Endodermal cell (in vitro differentiated cells): ENCODE measurements at regions not wholly inside any gene's neighbourhood (a gene's known extent, or its start where the extent isn't known, plus 50 kb on each side); places are given as distances from the start of the nearest gene placed in this dataset.
"Not testable (repeated sequence)": the region's sequence is repeated elsewhere in the genome, so short reads cannot be mapped to it uniquely, and the experiment has no call there.

Source experiments
- DNase-seq: peaks from one replicate; pipeline ENCODE4 v3.0.0-alpha.2; 2017
- H3K27ac ChIP-seq: 2 replicates; pipeline ENCODE4 v1.5.1; 2013; ENCODE audit warnings: mild to moderate bottlenecking, low read depth, low read length, moderate library complexity
- H3K27me3 ChIP-seq: 2 replicates; pipeline ENCODE4 v1.6.1; 2013; ENCODE audit warnings: mild to moderate bottlenecking, low read length, moderate library complexity; ENCODE audit not compliant: insufficient read depth, control insufficient read depth, poor library complexity, severe bottlenecking
- H3K36me3 ChIP-seq: 2 replicates; pipeline ENCODE4 v1.7.0; 2013; ENCODE audit warnings: mild to moderate bottlenecking, low read length, moderate library complexity; ENCODE audit not compliant: control insufficient read depth, insufficient read depth
- H3K4me1 ChIP-seq: one replicate; pipeline ENCODE4 v1.7.0; 2013; ENCODE audit warnings: low read length; ENCODE audit not compliant: control insufficient read depth, insufficient read depth
- H3K4me3 ChIP-seq: 2 replicates; pipeline ENCODE4 v1.5.1; 2013; ENCODE audit warnings: mild to moderate bottlenecking, low read length, moderate library complexity
- H3K9ac ChIP-seq: 2 replicates; pipeline ENCODE4 v1.6.1; 2013; ENCODE audit warnings: mild to moderate bottlenecking, low read length, moderate library complexity; ENCODE audit not compliant: poor library complexity, severe bottlenecking; ENCODE audit errors: extremely low read depth
- H3K9me3 ChIP-seq: 2 replicates; pipeline ENCODE4 v1.6.1; 2013; ENCODE audit warnings: mild to moderate bottlenecking, low read length, moderate library complexity; ENCODE audit not compliant: control insufficient read depth
- H3K27ac Mint-ChIP-seq: 2 replicates; pipeline ENCODE4 v1.8.0; 2020; ENCODE audit warnings: mixed read lengths
- H3K27me3 Mint-ChIP-seq: 2 replicates; pipeline ENCODE4 v1.8.0; 2021; ENCODE audit warnings: mild to moderate bottlenecking, mixed read lengths; ENCODE audit not compliant: insufficient read depth
- H3K36me3 Mint-ChIP-seq: 2 replicates; pipeline ENCODE4 v1.8.0; 2020; ENCODE audit warnings: low read depth, mixed read lengths
- H3K4me1 Mint-ChIP-seq: 2 replicates; pipeline ENCODE4 v1.8.0; 2020; ENCODE audit warnings: mixed read lengths
- H3K4me3 Mint-ChIP-seq: 2 replicates; pipeline ENCODE4 v1.8.0; 2020; ENCODE audit warnings: mild to moderate bottlenecking, moderate library complexity, mixed read lengths
- H3K9me3 Mint-ChIP-seq: 2 replicates; pipeline ENCODE4 v1.8.0; 2020; ENCODE audit warnings: mild to moderate bottlenecking, mixed read lengths
- WGBS, 2 experiments: methylation state at CpG; one replicate each; pipeline versions ENCODE4 v1.1.5 to v1.1.7; 2013; ENCODE audit warnings: missing lambda C conversion rate in 2 of 2, mixed read lengths in 1 of 2; ENCODE audit not compliant: insufficient coverage in 1 of 2, insufficient read length in 1 of 2; 5-methylcytosine and 5-hydroxymethylcytosine counted together
- TF ChIP-seq, protein P1 (sequence below): fragments of 200-600 bp; sonication (generic); conservative IDR thresholded peaks from 2 replicates; pipeline ENCODE4 v1.5.0; 2021; ENCODE audit warnings: antibody characterized with exemption, mild to moderate bottlenecking

DNA sequence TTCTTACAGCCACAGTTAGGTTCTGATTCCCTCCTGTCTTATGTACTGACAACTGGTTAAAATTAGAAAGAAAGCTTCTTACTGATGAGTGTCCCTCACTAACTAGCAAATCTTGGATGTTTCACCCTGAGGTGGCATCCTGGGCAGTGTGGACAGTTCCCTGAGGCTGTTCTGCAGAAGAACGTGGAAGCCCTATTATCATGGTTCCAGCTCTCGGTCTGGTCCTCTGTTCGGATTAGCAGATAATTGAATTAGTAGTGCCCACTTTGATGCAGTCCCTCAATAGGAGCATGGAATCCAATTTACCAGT lies 381.7 kb upstream of the NT5C1B start:
- Mint-ChIP-seq H3K27ac (no peak overlapping the region), H3K9me3 (no peaks in the 10 kb centered on the region), H3K36me3 (no peaks in the 10 kb centered on the region), H3K27me3 (peaks cover 5% of the 10 kb centered on the region), H3K4me1 (no peaks in the 10 kb centered on the region), H3K4me3 (no peak overlapping the region)
- TF ChIP-seq, protein P1, sequence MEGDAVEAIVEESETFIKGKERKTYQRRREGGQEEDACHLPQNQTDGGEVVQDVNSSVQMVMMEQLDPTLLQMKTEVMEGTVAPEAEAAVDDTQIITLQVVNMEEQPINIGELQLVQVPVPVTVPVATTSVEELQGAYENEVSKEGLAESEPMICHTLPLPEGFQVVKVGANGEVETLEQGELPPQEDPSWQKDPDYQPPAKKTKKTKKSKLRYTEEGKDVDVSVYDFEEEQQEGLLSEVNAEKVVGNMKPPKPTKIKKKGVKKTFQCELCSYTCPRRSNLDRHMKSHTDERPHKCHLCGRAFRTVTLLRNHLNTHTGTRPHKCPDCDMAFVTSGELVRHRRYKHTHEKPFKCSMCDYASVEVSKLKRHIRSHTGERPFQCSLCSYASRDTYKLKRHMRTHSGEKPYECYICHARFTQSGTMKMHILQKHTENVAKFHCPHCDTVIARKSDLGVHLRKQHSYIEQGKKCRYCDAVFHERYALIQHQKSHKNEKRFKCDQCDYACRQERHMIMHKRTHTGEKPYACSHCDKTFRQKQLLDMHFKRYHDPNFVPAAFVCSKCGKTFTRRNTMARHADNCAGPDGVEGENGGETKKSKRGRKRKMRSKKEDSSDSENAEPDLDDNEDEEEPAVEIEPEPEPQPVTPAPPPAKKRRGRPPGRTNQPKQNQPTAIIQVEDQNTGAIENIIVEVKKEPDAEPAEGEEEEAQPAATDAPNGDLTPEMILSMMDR: no peak
- Histone ChIP-seq H3K9me3 (no peaks in the 10 kb centered on the region), H3K4me1 (no peaks in the 10 kb centered on the region), H3K27me3 (no peaks in the 10 kb centered on the region), H3K27ac (no peak overlapping the region), H3K4me3 (no peak overlapping the region), H3K9ac (no peak overlapping the region), H3K36me3 (no peaks in the 10 kb centered on the region)
- DNase-seq: no peak
- 91 to 100% methylated on average over 3 of the region's 3 CpGs for WGBS, 2 experiments

DNA sequence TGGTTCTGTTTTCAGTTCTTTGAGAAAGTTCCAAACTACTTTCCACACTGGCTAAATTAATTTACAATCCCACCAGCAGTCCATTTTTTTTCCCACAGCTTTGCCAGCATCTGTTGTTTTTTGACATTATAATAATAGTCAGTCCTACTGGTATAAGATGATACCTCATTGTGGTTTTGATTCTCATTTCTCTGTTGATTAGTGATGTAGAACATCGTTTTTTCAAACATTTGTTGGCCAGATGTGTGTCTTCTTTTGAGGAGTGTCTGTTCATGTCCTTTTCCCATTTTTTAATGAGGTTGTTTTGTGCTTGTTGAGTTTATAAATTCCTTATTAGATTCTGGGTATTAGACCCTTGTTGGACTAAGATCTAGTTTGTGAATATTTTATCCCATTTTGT lies 376.8 kb upstream of the NT5C1B start:
- Histone ChIP-seq H3K27ac (no peak overlapping the region), H3K9ac (no peak overlapping the region), H3K4me3 (no peak overlapping the region), H3K4me1 (no peaks in the 10 kb centered on the region), H3K36me3 (no peaks in the 10 kb centered on the region), H3K9me3 (no peaks in the 10 kb centered on the region), H3K27me3 (no peaks in the 10 kb centered on the region)
- Mint-ChIP-seq H3K4me1 (no peaks in the 10 kb centered on the region), H3K4me3 (no peak overlapping the region), H3K9me3 (no peaks in the 10 kb centered on the region), H3K36me3 (no peaks in the 10 kb centered on the region), H3K27ac (no peak overlapping the region), H3K27me3 (peaks cover 6% of the 10 kb centered on the region)
- 45 to 57% methylated on average over 1 of the region's 1 CpG for WGBS, 2 experiments
- TF ChIP-seq, protein P1: no peak
- DNase-seq: no peak

DNA sequence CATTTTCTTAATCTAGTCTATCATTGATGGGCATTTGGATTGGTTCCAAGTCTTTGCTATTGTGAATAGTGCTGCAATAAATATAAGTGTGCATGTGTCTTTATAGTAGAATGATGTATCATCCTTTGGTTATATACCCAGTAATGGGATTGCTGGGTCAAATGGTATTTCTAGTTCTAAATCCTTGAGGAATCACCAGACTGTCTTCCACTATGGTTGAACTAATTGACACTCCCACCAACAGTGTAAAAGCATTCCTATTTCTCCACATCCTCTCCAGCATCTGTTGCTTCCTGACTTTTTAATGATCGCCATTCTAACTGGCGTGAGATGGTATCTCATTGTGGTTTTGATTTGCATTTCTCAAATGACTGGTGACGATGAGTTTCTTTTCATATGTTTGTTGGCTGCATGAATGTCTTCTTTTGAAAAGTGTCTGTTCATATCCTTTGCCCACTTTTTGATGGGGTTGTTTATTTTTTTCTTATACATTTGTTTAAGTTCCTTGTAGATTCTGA lies 374.4 kb upstream of the NT5C1B start:
- not testable (repeated sequence) for H3K4me3 ChIP-seq, H3K4me1 ChIP-seq, H3K4me1 Mint-ChIP-seq, H3K4me3 Mint-ChIP-seq, H3K27me3 ChIP-seq, DNase-seq, H3K36me3 ChIP-seq, H3K9me3 ChIP-seq, H3K9ac ChIP-seq, H3K27me3 Mint-ChIP-seq, H3K27ac ChIP-seq, H3K36me3 Mint-ChIP-seq, H3K9me3 Mint-ChIP-seq, H3K27ac Mint-ChIP-seq
- 86 to 100% methylated on average over 1 to 3 of the region's 3 CpGs for WGBS, 2 experiments

DNA sequence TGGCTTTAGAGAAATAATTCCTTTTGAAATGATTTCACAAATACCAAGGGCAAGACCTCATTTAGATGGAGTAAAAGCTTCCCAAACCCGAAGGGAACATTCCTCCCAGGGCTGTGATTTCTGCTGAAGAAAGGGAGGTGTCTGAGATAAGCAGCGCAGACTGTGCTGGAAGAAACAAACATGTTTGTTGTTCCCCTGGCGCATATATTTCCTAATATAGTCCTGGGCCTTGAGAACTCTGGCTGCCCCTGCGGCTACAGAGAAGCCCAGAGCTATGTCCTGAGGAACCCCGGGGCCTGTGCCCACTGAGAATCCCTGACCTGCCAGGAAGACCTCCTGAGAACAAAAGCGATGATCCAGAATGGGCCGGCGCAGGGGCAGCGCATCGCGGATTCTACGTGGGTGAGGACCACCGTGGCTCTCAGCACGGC lies 372.6 kb upstream of the NT5C1B start:
- TF ChIP-seq, protein P1: no peak
- Mint-ChIP-seq H3K4me1 (no peaks in the 10 kb centered on the region), H3K9me3 (no peaks in the 10 kb centered on the region), H3K36me3 (no peaks in the 10 kb centered on the region), H3K4me3 (no peak overlapping the region), H3K27me3 (peaks cover 2% of the 10 kb centered on the region), H3K27ac (no peak overlapping the region)
- Histone ChIP-seq H3K4me3 (no peak overlapping the region), H3K9me3 (no peaks in the 10 kb centered on the region), H3K27me3 (no peaks in the 10 kb centered on the region), H3K36me3 (no peaks in the 10 kb centered on the region), H3K9ac (no peak overlapping the region), H3K27ac (no peak overlapping the region), H3K4me1 (no peaks in the 10 kb centered on the region)
- no peak for DNase-seq
- WGBS, 2 experiments: 93 to 95% methylated on average over 11 to 14 of the region's 14 CpGs
